K562 (cell line): ENCODE measurements at regions not wholly inside any gene's neighbourhood (a gene's known extent, or its start where the extent isn't known, plus 50 kb on each side); places are given as distances from the start of the nearest gene placed in this dataset.

Experiments
- ATAC-seq: fragments of 200-7000 bp; cut with Tn5 transposase; 3 replicates; pipeline ENCODE4 v1.9.1; 2020; ENCODE audit warnings: moderate library complexity
- BruUV-seq: library from RNA; stranded (reverse); fragments of 400-500 nt; replicated peaks from 2 replicates; lab custom pipeline; 2021; lab: Mats Ljungman, UMichigan
- CTCF ChIA-PET: fragments of 300-600 bp; formaldehyde crosslinking; extraction: SDS; loops from one replicate; lab custom pipeline; 2021; ENCODE audit warnings: low intra/inter-chr PET ratio; lab: Yijun Ruan, JAX
- POLR2A ChIA-PET: fragments of 300-600, 350-650 bp; sonication (Branson Sonifier 250); formaldehyde crosslinking; extraction: SDS; loops from one replicate; lab custom pipeline; 2021; ENCODE audit warnings: antibody characterized with exemption, inconsistent platforms; lab: Yijun Ruan, JAX
- DNase-seq, 4 experiments: peaks; one replicate each; pipeline versions ENCODE4 v3.0.0 to v3.0.0-alpha.2; 2011 to 2018; ENCODE audit warnings: low spot score in 3 of 4, mixed read lengths in 3 of 4; ENCODE audit errors: extremely low read depth in 1 of 4
- FAIRE-seq: peaks from 2 replicates; lab custom pipeline; 2011; peaks lifted over from hg19 to GRCh38; lab: Jason Lieb, UNC
- H2AFZ ChIP-seq: 2 replicates; pipeline ENCODE4 v1.6.0; 2011; ENCODE audit warnings: low read depth, low read length, control low read depth, inconsistent platforms
- H3K27ac ChIP-seq: fragments of 200-600 bp; 3 replicates; pipeline ENCODE4 v1.8.0; 2011; ENCODE audit warnings: low read depth, mild to moderate bottlenecking, control low read depth, inconsistent platforms, low read length, moderate library complexity, mixed read lengths; ENCODE audit errors: extremely low read depth
- H3K27me3 ChIP-seq, 2 experiments: fragments of 300-600 bp in 1 of 2; 2 replicates in 1 of 2; 3 replicates in 1 of 2; pipeline versions ENCODE4 v1.6.0 to v1.8.0; 2011; ENCODE audit warnings: inconsistent platforms in 2 of 2, low read length in 2 of 2, mild to moderate bottlenecking in 1 of 2, mixed read lengths in 1 of 2, moderate library complexity in 1 of 2; ENCODE audit not compliant: control insufficient read depth in 2 of 2, insufficient read depth in 2 of 2
- H3K36me3 ChIP-seq: fragments of 300-600 bp; 3 replicates; pipeline ENCODE4 v1.8.0; 2011; ENCODE audit warnings: mild to moderate bottlenecking, low read length, inconsistent platforms; ENCODE audit not compliant: control insufficient read depth, insufficient read depth
- H3K4me1 ChIP-seq, 2 experiments: fragments of 200-600 bp in 1 of 2; replicated peaks in 1 of 2; 2 replicates in 1 of 2; 3 replicates in 1 of 2; pipeline versions ENCODE4 v1.5.1 to v1.8.0; 2011; ENCODE audit warnings: inconsistent platforms in 2 of 2, low read length in 2 of 2, mild to moderate bottlenecking in 1 of 2, mixed read lengths in 1 of 2, moderate library complexity in 1 of 2; ENCODE audit not compliant: control insufficient read depth in 2 of 2, insufficient read depth in 2 of 2
- H3K4me2 ChIP-seq: 2 replicates; pipeline ENCODE4 v1.6.1; 2011; ENCODE audit warnings: low read length, control low read depth, inconsistent platforms, mixed read lengths; ENCODE audit not compliant: insufficient read depth
- H3K4me3 ChIP-seq: fragments of 200-600 bp; sonication (generic), shearing (Covaris generic); 2 replicates; pipeline ENCODE4 v1.5.1; 2016; ENCODE audit warnings: control low read depth, inconsistent platforms
- H3K79me2 ChIP-seq: fragments of 200-600 bp; 3 replicates; pipeline ENCODE4 v1.8.0; 2011; ENCODE audit warnings: low read length, inconsistent platforms; ENCODE audit not compliant: control insufficient read depth, insufficient read depth
- H3K9ac ChIP-seq, 2 experiments: 2 replicates each; pipeline versions ENCODE4 v1.6.0 to v1.6.1; 2011; ENCODE audit warnings: low read depth in 2 of 2, low read length in 2 of 2, control low read depth in 1 of 2, inconsistent platforms in 1 of 2, mild to moderate bottlenecking in 1 of 2, mixed read lengths in 1 of 2; ENCODE audit not compliant: insufficient read depth in 1 of 2
- H3K9me1 ChIP-seq: one replicate; pipeline ENCODE4 v1.6.0; 2011; ENCODE audit warnings: inconsistent platforms, mild to moderate bottlenecking, low read length, moderate library complexity; ENCODE audit not compliant: control insufficient read depth, insufficient read depth
- H3K9me3 ChIP-seq: replicated peaks from 2 replicates; pipeline ENCODE4 v1.5.1; 2011; ENCODE audit warnings: low read depth, low read length, inconsistent platforms; ENCODE audit not compliant: control insufficient read depth, insufficient read depth
- H4K20me1 ChIP-seq: replicated peaks from 2 replicates; pipeline ENCODE4 v1.6.1; 2011; ENCODE audit warnings: low read length, inconsistent platforms, mixed read lengths; ENCODE audit not compliant: control insufficient read depth, insufficient read depth
- CC2D1A ChIP-seq: fragments of 450-650 bp; IDR thresholded peaks from 2 replicates; pipeline ENCODE4 v1.6.1; 2017; ENCODE audit warnings: mild to moderate bottlenecking
- MTA2 ChIP-seq: fragments of 450-650 bp; IDR thresholded peaks from 2 replicates; pipeline ENCODE4 v1.6.1; 2016; ENCODE audit warnings: low read depth
- SNIP1 ChIP-seq: fragments of 450-650 bp; IDR thresholded peaks from 2 replicates; pipeline ENCODE4 v1.7.1; 2017; ENCODE audit warnings: low read depth, mild to moderate bottlenecking
- ZFP1 ChIP-seq: fragments of 450-650 bp; formaldehyde crosslinking; IDR thresholded peaks from 2 replicates; pipeline ENCODE4 v1.4.0; 2020; ENCODE audit warnings: mild to moderate bottlenecking, mixed read lengths
- ZFPM2 ChIP-seq: fragments of 250-450 bp; sonication (Bioruptor Pico); IDR thresholded peaks from 2 replicates; pipeline ENCODE4 v1.5.1; 2022; ENCODE audit warnings: mild to moderate bottlenecking
- ZNF143 ChIP-seq: sonication (generic); formaldehyde crosslinking; IDR thresholded peaks from 2 replicates; pipeline ENCODE4 v1.9.0; 2022; ENCODE audit warnings: mild to moderate bottlenecking, missing genetic modification reagents
- in situ Hi-C: fragments of 300-500 bp; cut with MboI; formaldehyde crosslinking; loops from 4 replicates; pipeline ENCODE4 v1.15.0; 2018; ENCODE audit warnings: inconsistent platforms, mixed read lengths
- intact Hi-C: fragments of 100-400 bp; cut with micrococcal nuclease; formaldehyde crosslinking; loops from 2 replicates; pipeline ENCODE4 v1.14.2; 2022
- TF ChIP-seq, protein P1 (sequence below): fragments of 250-450 bp; sonication (Bioruptor Pico); IDR thresholded peaks from 2 replicates; pipeline ENCODE4 v1.4.0; 2020; ENCODE audit warnings: mild to moderate bottlenecking

DNA sequence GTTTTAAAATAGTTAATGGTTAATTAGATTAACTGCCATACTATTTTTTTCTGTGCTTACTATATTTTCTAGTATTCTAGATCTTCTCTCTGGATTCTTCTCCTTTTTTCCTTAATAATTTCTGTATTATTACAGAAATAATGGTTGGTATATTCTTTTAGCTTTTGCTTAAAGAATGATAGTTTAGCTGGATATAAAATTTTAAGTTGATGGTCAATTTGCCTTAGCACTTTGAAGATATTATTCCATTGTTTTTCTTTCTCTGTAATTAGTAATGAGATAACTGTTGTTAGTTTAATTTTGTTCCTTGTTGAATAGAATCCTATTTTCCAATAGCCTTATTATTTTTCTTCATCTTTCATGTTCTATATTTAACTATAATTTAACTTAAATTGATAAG, 99.9 kb upstream of the NCAM1 start:
- Histone ChIP-seq H3K36me3 (no peaks in the 10 kb centered on the region), H3K9me1 (no peaks in the 10 kb centered on the region), H4K20me1 (no peaks in the 10 kb centered on the region), H3K4me3 (no peak overlapping the region), H2AFZ (no peak overlapping the region), H3K4me2 (no peak overlapping the region), H3K4me1 (no peaks in the 10 kb centered on the region), H3K27me3 (no peaks in the 10 kb centered on the region; a peak in 1 of 5 replicates), H3K27ac (no peak overlapping the region)
- ATAC-seq (no peak), DNase-seq (no peak), FAIRE-seq (no peak)
- ChIA-PET CTCF (no interaction called here), POLR2A (no interaction called here)
- BruUV-seq: no TSS peak
- TF ChIP-seq ZNF143: no peak
- no peak for TF ChIP-seq ZFPM2 (CRISPR knock-in tag)
- TF ChIP-seq MTA2: no peak
- TF ChIP-seq SNIP1: no peak
- TF ChIP-seq CC2D1A: no peak
- TF ChIP-seq, protein P1, sequence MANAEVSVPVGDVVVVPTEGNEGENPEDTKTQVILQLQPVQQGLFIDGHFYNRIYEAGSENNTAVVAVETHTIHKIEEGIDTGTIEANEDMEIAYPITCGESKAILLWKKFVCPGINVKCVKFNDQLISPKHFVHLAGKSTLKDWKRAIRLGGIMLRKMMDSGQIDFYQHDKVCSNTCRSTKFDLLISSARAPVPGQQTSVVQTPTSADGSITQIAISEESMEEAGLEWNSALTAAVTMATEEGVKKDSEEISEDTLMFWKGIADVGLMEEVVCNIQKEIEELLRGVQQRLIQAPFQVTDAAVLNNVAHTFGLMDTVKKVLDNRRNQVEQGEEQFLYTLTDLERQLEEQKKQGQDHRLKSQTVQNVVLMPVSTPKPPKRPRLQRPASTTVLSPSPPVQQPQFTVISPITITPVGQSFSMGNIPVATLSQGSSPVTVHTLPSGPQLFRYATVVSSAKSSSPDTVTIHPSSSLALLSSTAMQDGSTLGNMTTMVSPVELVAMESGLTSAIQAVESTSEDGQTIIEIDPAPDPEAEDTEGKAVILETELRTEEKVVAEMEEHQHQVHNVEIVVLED: no peak
- peak; percentile 82 for TF ChIP-seq ZFP1 (CRISPR knock-in tag)
- TF ChIP-seq, all 486 proteins: peak for 1
- intact Hi-C loops: no loop called here
- no peak overlapping the region for H3K9ac ChIP-seq
- in situ Hi-C loops: no loop called here
- no peaks in the 10 kb centered on the region for H3K9me3 ChIP-seq
- H3K79me2 ChIP-seq: no peaks in the 10 kb centered on the region
